SK-N-SH treated with all-trans-retinoic acid at 6 μM for 48 hours (cell line): ENCODE measurements at regions not wholly inside any gene's neighbourhood (a gene's known extent, or its start where the extent isn't known, plus 50 kb on each side); places are given as distances from the start of the nearest gene placed in this dataset.

Experiments used
- ATAC-seq: fragments of 200-7000 bp; cut with Tn5 transposase; 3 replicates; pipeline ENCODE4 v1.9.1; 2020; ENCODE audit warnings: mild to moderate bottlenecking, moderate library complexity
- ARNTL ChIP-seq: fragments of 450-650 bp; formaldehyde crosslinking; IDR thresholded peaks from 2 replicates; pipeline ENCODE4 v1.5.0; 2020; ENCODE audit warnings: low read depth, mild to moderate bottlenecking, moderate library complexity, borderline replicate concordance
- CSDC2 ChIP-seq: fragments of 250-450 bp; sonication (Bioruptor Pico); IDR thresholded peaks from 2 replicates; pipeline ENCODE4 v1.5.0; 2020; ENCODE audit warnings: mild to moderate bottlenecking, moderate library complexity
- ESRRG ChIP-seq: fragments of 250-450 bp; sonication (Bioruptor Pico); IDR thresholded peaks from 2 replicates; pipeline ENCODE4 v1.6.1; 2021; ENCODE audit warnings: mild to moderate bottlenecking
- GLIS3 ChIP-seq: fragments of 250-450 bp; sonication (Bioruptor Pico); IDR thresholded peaks from 2 replicates; pipeline ENCODE4 v1.5.0; 2020; ENCODE audit warnings: mild to moderate bottlenecking, moderate library complexity
- ISL1 ChIP-seq: fragments of 250-450 bp; sonication (Bioruptor Pico); IDR thresholded peaks from 2 replicates; pipeline ENCODE4 v2.1.2; 2022; ENCODE audit warnings: mild to moderate bottlenecking, moderate library complexity
- OSR1 ChIP-seq: fragments of 250-450 bp; sonication (Bioruptor Pico); IDR thresholded peaks from 2 replicates; pipeline ENCODE4 v1.8.0; 2022; ENCODE audit warnings: moderate library complexity, mild to moderate bottlenecking, inconsistent platforms
- RARB ChIP-seq: fragments of 250-450 bp; sonication (Bioruptor Pico); IDR thresholded peaks from 2 replicates; pipeline ENCODE4 v1.8.0; 2021; ENCODE audit warnings: mild to moderate bottlenecking, moderate library complexity
- SNAI2 ChIP-seq: fragments of 250-450 bp; sonication (Bioruptor Pico); IDR thresholded peaks from 2 replicates; pipeline ENCODE4 v1.5.0; 2020; ENCODE audit warnings: mild to moderate bottlenecking, moderate library complexity
- TCF4 ChIP-seq: fragments of 250-450 bp; sonication (Bioruptor Pico); IDR thresholded peaks from 2 replicates; pipeline ENCODE4 v1.8.0; 2021; ENCODE audit warnings: mild to moderate bottlenecking, moderate library complexity, borderline replicate concordance
- TOX ChIP-seq: fragments of 250-450 bp; sonication (Bioruptor Pico); IDR thresholded peaks from 2 replicates; pipeline ENCODE4 v1.8.0; 2021; ENCODE audit warnings: mild to moderate bottlenecking, moderate library complexity, borderline replicate concordance
- ZC3H10 ChIP-seq: fragments of 250-450 bp; sonication (Bioruptor Pico); IDR thresholded peaks from 2 replicates; pipeline ENCODE4 v1.5.1; 2021; ENCODE audit warnings: mild to moderate bottlenecking, moderate library complexity
- ZFP3 ChIP-seq: fragments of 250-450 bp; sonication (Bioruptor Pico); IDR thresholded peaks from 2 replicates; pipeline ENCODE4 v1.5.0; 2020; ENCODE audit warnings: mild to moderate bottlenecking, moderate library complexity
- ZFP30 ChIP-seq: fragments of 450-650 bp; formaldehyde crosslinking; IDR thresholded peaks from 2 replicates; pipeline ENCODE4 v1.5.0; 2022; ENCODE audit warnings: mild to moderate bottlenecking, moderate library complexity
- ZNF565 ChIP-seq: fragments of 450-650 bp; formaldehyde crosslinking; conservative IDR thresholded peaks from 2 replicates; pipeline ENCODE4 v1.5.0; 2020; ENCODE audit warnings: low read depth, mild to moderate bottlenecking, moderate library complexity
- ZNF70 ChIP-seq: fragments of 450-650 bp; formaldehyde crosslinking; IDR thresholded peaks from 2 replicates; pipeline ENCODE4 v1.5.0; 2020; ENCODE audit warnings: mild to moderate bottlenecking, moderate library complexity
- ZNF8 ChIP-seq: fragments of 450-650 bp; formaldehyde crosslinking; IDR thresholded peaks from 2 replicates; pipeline ENCODE4 v1.5.0; 2020; ENCODE audit warnings: mild to moderate bottlenecking, moderate library complexity
- TF ChIP-seq, protein P1 (sequence below): fragments of 250-450 bp; sonication (Bioruptor Pico); IDR thresholded peaks from 2 replicates; pipeline ENCODE4 v1.8.0; 2021; ENCODE audit warnings: low read depth, mild to moderate bottlenecking, moderate library complexity, borderline replicate concordance
- TF ChIP-seq, protein P2 (sequence below): fragments of 250-450 bp; sonication (Bioruptor Pico); IDR thresholded peaks from 2 replicates; pipeline ENCODE4 v1.8.0; 2020; ENCODE audit warnings: mild to moderate bottlenecking, moderate library complexity, borderline replicate concordance
- TF ChIP-seq, protein P3 (sequence below): fragments of 250-450 bp; sonication (Bioruptor Pico); IDR thresholded peaks from 2 replicates; pipeline ENCODE4 v1.5.1; 2021; ENCODE audit warnings: mild to moderate bottlenecking, moderate library complexity
- TF ChIP-seq, protein P4 (sequence below): fragments of 250-450 bp; sonication (Bioruptor Pico); IDR thresholded peaks from 2 replicates; pipeline ENCODE4 v1.5.0; 2020; ENCODE audit warnings: mild to moderate bottlenecking, moderate library complexity

DNA sequence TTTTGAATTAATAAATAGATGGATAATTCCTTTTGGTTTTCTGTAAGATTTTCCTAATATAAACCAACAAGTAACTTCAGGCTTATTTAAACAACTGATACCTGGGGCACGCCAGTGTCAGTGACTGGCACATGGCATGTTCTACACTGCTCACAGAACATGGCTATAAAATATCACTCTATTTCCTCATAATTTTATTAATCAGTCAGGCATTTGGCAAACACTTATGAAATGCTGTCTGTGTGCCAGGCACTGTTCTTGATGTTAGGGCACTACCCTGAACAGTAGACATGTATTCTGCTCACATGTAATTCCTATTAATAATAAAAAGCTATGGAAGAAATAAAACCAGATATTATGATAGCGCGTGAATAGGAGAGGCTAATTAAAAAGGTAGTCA is 661.0 kb downstream of the DTWD2 start:
- no peak for ATAC-seq
- TF ChIP-seq ZNF70 (CRISPR knock-in tag) (no peak), ARNTL (CRISPR knock-in tag) (no peak), ZNF8 (CRISPR knock-in tag) (no peak), TCF4 (CRISPR knock-in tag) (no peak), ZFP3 (no peak)
- TF ChIP-seq, protein P1, sequence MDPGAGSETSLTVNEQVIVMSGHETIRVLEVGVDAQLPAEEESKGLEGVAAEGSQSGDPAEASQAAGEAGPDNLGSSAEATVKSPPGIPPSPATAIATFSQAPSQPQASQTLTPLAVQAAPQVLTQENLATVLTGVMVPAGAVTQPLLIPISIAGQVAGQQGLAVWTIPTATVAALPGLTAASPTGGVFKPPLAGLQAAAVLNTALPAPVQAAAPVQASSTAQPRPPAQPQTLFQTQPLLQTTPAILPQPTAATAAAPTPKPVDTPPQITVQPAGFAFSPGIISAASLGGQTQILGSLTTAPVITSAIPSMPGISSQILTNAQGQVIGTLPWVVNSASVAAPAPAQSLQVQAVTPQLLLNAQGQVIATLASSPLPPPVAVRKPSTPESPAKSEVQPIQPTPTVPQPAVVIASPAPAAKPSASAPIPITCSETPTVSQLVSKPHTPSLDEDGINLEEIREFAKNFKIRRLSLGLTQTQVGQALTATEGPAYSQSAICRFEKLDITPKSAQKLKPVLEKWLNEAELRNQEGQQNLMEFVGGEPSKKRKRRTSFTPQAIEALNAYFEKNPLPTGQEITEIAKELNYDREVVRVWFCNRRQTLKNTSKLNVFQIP (CRISPR knock-in tag), result no peak

DNA sequence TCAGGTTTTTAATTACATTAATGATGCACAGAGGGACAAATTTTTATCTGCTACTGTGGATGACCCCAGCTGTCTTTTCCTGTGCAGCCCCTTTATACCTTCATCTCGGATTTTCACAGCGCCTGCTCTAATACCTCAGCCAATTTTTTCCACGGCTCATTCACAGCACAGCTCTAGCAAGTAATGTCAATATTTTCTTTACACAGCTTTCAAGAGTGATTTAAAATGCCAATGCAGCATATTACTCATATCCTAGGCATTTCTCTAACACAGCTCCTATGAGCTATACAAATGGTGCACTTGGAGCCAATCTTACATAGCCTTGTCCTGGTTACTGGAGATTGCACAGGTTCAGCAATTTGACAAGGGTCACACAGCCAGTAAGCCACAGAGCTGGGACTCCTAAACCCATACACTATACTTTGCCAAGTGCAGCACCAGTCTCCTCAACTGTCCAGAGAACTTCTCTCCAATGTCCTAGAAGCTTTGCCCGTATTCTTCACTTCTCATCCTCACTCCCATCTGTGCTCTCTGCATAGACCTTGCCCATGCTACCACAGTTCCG is 661.8 kb downstream of the DTWD2 start:
- ATAC-seq, result no peak
- TF ChIP-seq, protein P1 (CRISPR knock-in tag), result no peak
- TF ChIP-seq, protein P2, sequence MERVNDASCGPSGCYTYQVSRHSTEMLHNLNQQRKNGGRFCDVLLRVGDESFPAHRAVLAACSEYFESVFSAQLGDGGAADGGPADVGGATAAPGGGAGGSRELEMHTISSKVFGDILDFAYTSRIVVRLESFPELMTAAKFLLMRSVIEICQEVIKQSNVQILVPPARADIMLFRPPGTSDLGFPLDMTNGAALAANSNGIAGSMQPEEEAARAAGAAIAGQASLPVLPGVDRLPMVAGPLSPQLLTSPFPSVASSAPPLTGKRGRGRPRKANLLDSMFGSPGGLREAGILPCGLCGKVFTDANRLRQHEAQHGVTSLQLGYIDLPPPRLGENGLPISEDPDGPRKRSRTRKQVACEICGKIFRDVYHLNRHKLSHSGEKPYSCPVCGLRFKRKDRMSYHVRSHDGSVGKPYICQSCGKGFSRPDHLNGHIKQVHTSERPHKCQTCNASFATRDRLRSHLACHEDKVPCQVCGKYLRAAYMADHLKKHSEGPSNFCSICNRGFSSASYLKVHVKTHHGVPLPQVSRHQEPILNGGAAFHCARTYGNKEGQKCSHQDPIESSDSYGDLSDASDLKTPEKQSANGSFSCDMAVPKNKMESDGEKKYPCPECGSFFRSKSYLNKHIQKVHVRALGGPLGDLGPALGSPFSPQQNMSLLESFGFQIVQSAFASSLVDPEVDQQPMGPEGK (CRISPR knock-in tag), result no peak
- TF ChIP-seq ZNF8 (CRISPR knock-in tag) (no peak), ZFP3 (no peak), ZNF565 (no peak), RARB (CRISPR knock-in tag) (no peak), ZFP30 (CRISPR knock-in tag) (no peak), ISL1 (no peak), TCF4 (CRISPR knock-in tag) (no peak), GLIS3 (no peak)
- TF ChIP-seq, protein P3, sequence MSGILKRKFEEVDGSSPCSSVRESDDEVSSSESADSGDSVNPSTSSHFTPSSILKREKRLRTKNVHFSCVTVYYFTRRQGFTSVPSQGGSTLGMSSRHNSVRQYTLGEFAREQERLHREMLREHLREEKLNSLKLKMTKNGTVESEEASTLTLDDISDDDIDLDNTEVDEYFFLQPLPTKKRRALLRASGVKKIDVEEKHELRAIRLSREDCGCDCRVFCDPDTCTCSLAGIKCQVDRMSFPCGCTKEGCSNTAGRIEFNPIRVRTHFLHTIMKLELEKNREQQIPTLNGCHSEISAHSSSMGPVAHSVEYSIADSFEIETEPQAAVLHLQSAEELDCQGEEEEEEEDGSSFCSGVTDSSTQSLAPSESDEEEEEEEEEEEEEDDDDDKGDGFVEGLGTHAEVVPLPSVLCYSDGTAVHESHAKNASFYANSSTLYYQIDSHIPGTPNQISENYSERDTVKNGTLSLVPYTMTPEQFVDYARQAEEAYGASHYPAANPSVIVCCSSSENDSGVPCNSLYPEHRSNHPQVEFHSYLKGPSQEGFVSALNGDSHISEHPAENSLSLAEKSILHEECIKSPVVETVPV, result no peak
- TF ChIP-seq, protein P4, sequence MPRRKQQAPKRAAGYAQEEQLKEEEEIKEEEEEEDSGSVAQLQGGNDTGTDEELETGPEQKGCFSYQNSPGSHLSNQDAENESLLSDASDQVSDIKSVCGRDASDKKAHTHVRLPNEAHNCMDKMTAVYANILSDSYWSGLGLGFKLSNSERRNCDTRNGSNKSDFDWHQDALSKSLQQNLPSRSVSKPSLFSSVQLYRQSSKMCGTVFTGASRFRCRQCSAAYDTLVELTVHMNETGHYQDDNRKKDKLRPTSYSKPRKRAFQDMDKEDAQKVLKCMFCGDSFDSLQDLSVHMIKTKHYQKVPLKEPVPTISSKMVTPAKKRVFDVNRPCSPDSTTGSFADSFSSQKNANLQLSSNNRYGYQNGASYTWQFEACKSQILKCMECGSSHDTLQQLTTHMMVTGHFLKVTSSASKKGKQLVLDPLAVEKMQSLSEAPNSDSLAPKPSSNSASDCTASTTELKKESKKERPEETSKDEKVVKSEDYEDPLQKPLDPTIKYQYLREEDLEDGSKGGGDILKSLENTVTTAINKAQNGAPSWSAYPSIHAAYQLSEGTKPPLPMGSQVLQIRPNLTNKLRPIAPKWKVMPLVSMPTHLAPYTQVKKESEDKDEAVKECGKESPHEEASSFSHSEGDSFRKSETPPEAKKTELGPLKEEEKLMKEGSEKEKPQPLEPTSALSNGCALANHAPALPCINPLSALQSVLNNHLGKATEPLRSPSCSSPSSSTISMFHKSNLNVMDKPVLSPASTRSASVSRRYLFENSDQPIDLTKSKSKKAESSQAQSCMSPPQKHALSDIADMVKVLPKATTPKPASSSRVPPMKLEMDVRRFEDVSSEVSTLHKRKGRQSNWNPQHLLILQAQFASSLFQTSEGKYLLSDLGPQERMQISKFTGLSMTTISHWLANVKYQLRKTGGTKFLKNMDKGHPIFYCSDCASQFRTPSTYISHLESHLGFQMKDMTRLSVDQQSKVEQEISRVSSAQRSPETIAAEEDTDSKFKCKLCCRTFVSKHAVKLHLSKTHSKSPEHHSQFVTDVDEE, result no peak
- TF ChIP-seq, all 23 proteins: peak for 0

DNA sequence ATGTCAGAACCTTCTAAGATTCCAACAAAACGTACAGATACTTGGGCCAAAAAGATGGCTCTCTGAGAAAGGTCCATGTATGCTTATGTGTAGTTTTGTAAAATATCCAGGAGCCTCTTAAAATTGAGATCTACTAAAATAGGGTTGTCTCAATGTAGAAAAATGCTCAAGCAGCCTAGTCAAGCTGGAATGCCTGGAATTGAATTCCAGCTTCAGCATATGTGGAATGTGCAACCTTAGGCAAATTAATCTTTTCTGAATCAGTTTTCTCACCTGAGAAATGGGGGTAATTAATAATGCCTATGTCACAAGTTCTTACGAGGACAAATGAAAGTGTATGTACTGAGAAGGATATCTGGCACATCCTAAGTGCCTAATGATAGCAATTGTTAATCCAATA is 662.4 kb downstream of the DTWD2 start:
- no peak for ATAC-seq
- no peak for TF ChIP-seq TOX (CRISPR knock-in tag)
- no peak for TF ChIP-seq OSR1 (CRISPR knock-in tag)
- TF ChIP-seq, protein P4, result no peak
- no peak for TF ChIP-seq GLIS3
- TF ChIP-seq, protein P3, result no peak
- TF ChIP-seq TCF4 (CRISPR knock-in tag), result no peak
- no peak for TF ChIP-seq SNAI2 (CRISPR knock-in tag)
- TF ChIP-seq ZFP30 (CRISPR knock-in tag), result no peak
- no peak for TF ChIP-seq ESRRG (CRISPR knock-in tag)
- TF ChIP-seq ZNF565, result no peak
- TF ChIP-seq CSDC2 (CRISPR knock-in tag), result no peak
- no peak for TF ChIP-seq ZC3H10
- TF ChIP-seq ISL1, result no peak
- no peak for TF ChIP-seq ZNF8 (CRISPR knock-in tag)
- TF ChIP-seq, protein P1 (CRISPR knock-in tag), result no peak
- no peak for TF ChIP-seq ZNF70 (CRISPR knock-in tag)
